Neuronal stem cell (in vitro differentiated cells): ENCODE measurements at regions not wholly inside any gene's neighbourhood (a gene's known extent, or its start where the extent isn't known, plus 50 kb on each side); places are given as distances from the start of the nearest gene placed in this dataset.

Experiments used
- DNase-seq: peaks from one replicate; pipeline ENCODE4 v3.0.0-alpha.2; 2013; ENCODE audit warnings: low spot score
- H2AFZ ChIP-seq: one replicate; pipeline ENCODE4 v1.6.1; 2013; ENCODE audit warnings: mild to moderate bottlenecking, low read length, inconsistent platforms
- H2AK5ac ChIP-seq: 2 replicates; pipeline ENCODE4 v1.6.1; 2013; ENCODE audit warnings: low read depth, mild to moderate bottlenecking, inconsistent platforms, low read length, moderate library complexity, mixed read lengths
- H2BK120ac ChIP-seq: 2 replicates; pipeline ENCODE4 v1.6.1; 2013; ENCODE audit warnings: low read depth, mild to moderate bottlenecking, inconsistent platforms, low read length, moderate library complexity, mixed read lengths
- H2BK12ac ChIP-seq: one replicate; pipeline ENCODE4 v1.6.1; 2013; ENCODE audit warnings: low read length, inconsistent platforms
- H2BK15ac ChIP-seq: 2 replicates; pipeline ENCODE4 v1.6.1; 2013; ENCODE audit warnings: mild to moderate bottlenecking, low read length, inconsistent platforms, mixed read lengths
- H2BK5ac ChIP-seq: one replicate; pipeline ENCODE4 v1.6.1; 2013; ENCODE audit warnings: inconsistent platforms, mild to moderate bottlenecking, low read length, moderate library complexity
- H3K14ac ChIP-seq: one replicate; pipeline ENCODE4 v1.6.1; 2013; ENCODE audit warnings: low read length, inconsistent platforms
- H3K18ac ChIP-seq: 2 replicates; pipeline ENCODE4 v1.6.1; 2013; ENCODE audit warnings: low read length, inconsistent platforms
- H3K23ac ChIP-seq: 2 replicates; pipeline ENCODE4 v1.6.1; 2013; ENCODE audit warnings: low read depth, mild to moderate bottlenecking, mixed read lengths, low read length, inconsistent platforms; ENCODE audit not compliant: poor library complexity
- H3K27ac ChIP-seq: replicated peaks from 3 replicates; pipeline ENCODE4 v1.5.1; 2013; ENCODE audit warnings: low read length, inconsistent platforms
- H3K27me3 ChIP-seq, 3 experiments: 2 replicates each; pipeline ENCODE4 v1.6.1; 2013; ENCODE audit warnings: low read length in 3 of 3, mild to moderate bottlenecking in 2 of 3, inconsistent platforms in 1 of 3, low read depth in 1 of 3, mixed read lengths in 1 of 3, moderate library complexity in 1 of 3; ENCODE audit not compliant: control insufficient read depth in 3 of 3, insufficient read depth in 3 of 3
- H3K36me3 ChIP-seq, 2 donors: replicated peaks in 1 of 2; 2 replicates each; pipeline ENCODE4 v1.6.1; 2013; ENCODE audit warnings: low read length in 2 of 2; ENCODE audit not compliant: control insufficient read depth in 2 of 2, insufficient read depth in 2 of 2
- H3K4ac ChIP-seq: 2 replicates; pipeline ENCODE4 v1.6.1; 2013; ENCODE audit warnings: inconsistent platforms, mild to moderate bottlenecking, low read length, moderate library complexity
- H3K4me1 ChIP-seq, 2 donors: 1 replicate in 1 of 2; 2 replicates in 1 of 2; pipeline ENCODE4 v1.6.1; 2013; ENCODE audit warnings: low read length in 2 of 2, low read depth in 1 of 2; ENCODE audit not compliant: control insufficient read depth in 2 of 2, insufficient read depth in 1 of 2
- H3K4me2 ChIP-seq: one replicate; pipeline ENCODE4 v1.6.1; 2013; ENCODE audit warnings: mild to moderate bottlenecking, low read length, inconsistent platforms; ENCODE audit not compliant: insufficient read depth, poor library complexity, severe bottlenecking
- H3K4me3 ChIP-seq, 2 donors: 2 replicates each; pipeline ENCODE4 v1.5.1; 2013; ENCODE audit warnings: low read length in 2 of 2, mild to moderate bottlenecking in 2 of 2, inconsistent platforms in 1 of 2, moderate library complexity in 1 of 2
- H3K79me1 ChIP-seq: one replicate; pipeline ENCODE4 v1.6.1; 2013; ENCODE audit warnings: low read depth, mild to moderate bottlenecking, inconsistent platforms, low read length, moderate library complexity
- H3K9ac ChIP-seq: one replicate; pipeline ENCODE4 v1.6.1; 2013; ENCODE audit warnings: mild to moderate bottlenecking, low read depth, low read length, inconsistent platforms; ENCODE audit not compliant: poor library complexity
- H3K9me3 ChIP-seq, 2 donors: replicated peaks in 1 of 2; 2 replicates each; pipeline versions ENCODE3 to v1.6.1; 2013; ENCODE audit warnings: low read length in 2 of 2, mild to moderate bottlenecking in 2 of 2, inconsistent platforms in 1 of 2, low read depth in 1 of 2, mixed read lengths in 1 of 2, moderate library complexity in 1 of 2; ENCODE audit not compliant: control insufficient read depth in 2 of 2, insufficient read depth in 1 of 2
- H4K8ac ChIP-seq: one replicate; pipeline ENCODE4 v1.6.1; 2013; ENCODE audit warnings: low read depth, mild to moderate bottlenecking, inconsistent platforms, low read length, moderate library complexity
- H4K91ac ChIP-seq: one replicate; pipeline ENCODE4 v1.6.1; 2013; ENCODE audit warnings: low read length, low read depth, mild to moderate bottlenecking, inconsistent platforms; ENCODE audit not compliant: poor library complexity
- WGBS, 2 donors: extraction: QIAGEN DNeasy Blood & Tissue Kit; methylation state at CpG; one replicate each; pipeline ENCODE4 v1.1.7; 2013; ENCODE audit warnings: missing lambda C conversion rate in 2 of 2, mixed read lengths in 1 of 2; ENCODE audit not compliant: insufficient read length in 2 of 2, insufficient replicate concordance in 1 of 2; ENCODE audit errors: extremely low coverage in 2 of 2; 5-methylcytosine and 5-hydroxymethylcytosine counted together

DNA sequence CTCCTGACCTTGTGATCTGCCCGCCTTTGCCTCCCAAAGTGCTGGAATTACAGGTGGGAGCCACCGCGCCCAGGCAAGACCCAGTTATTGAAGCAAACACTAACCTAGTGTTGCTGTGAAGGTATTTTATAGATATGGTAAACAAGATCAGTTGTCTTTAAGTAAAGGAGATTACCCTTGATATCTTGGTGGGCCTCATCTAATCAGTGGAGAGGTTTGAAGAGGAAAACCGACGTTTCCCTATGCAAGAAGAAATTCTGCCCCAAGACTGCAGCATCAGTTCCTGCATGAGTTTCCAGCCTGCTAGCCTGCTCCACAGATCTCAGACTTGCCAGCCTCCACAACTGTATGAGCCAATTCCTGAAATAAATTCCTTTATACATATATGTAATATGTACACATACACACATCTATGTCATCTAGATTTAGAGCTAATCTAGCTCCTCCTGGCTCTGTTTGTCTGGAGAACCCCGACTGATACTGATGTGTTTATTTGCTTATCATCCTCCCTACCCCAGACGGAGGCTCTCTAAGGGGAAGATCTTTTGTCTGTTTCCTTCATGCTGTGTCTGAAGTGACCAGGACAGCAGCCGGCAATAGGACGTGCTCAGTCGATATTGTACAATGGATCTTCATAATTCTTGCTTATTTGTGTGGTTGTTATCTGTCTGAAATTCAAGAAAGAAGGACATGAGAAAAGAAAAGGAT, 90.9 kb downstream of the IER5 start:
- no peaks in the 10 kb centered on the region for H3K36me3 ChIP-seq
- peaks cover 0 to 50% (median 0%) of the 10 kb centered on the region in 3 experiments for H3K27me3 ChIP-seq
- H4K8ac ChIP-seq, result no peak overlapping the region
- no peak overlapping the region for H3K9ac ChIP-seq
- no peak overlapping the region for H3K14ac ChIP-seq
- H2AFZ ChIP-seq, result no peak overlapping the region
- no peak overlapping the region for H2AK5ac ChIP-seq
- no peak overlapping the region for H2BK120ac ChIP-seq
- no peak overlapping the region for H2BK15ac ChIP-seq
- H2BK5ac ChIP-seq, result no peak overlapping the region
- H3K23ac ChIP-seq, result no peak overlapping the region
- no peaks in the 10 kb centered on the region for H3K79me1 ChIP-seq
- no peak overlapping the region for H3K18ac ChIP-seq
- no peak overlapping the region for H4K91ac ChIP-seq
- peaks cover 0 to 1% of the 10 kb centered on the region in 2 donors for H3K9me3 ChIP-seq
- no peak overlapping the region for H3K4me3 ChIP-seq
- H3K27ac ChIP-seq, result no peak overlapping the region
- DNase-seq, result no peak
- H3K4ac ChIP-seq, result no peak overlapping the region
- H3K4me1 ChIP-seq, result peaks cover 15 to 25% of the 10 kb centered on the region in 2 donors
- no CpG with 5 or more reads among the region's 10 CpGs for WGBS, 2 donors
- H3K4me2 ChIP-seq, result no peak overlapping the region
- H2BK12ac ChIP-seq, result no peak overlapping the region

DNA sequence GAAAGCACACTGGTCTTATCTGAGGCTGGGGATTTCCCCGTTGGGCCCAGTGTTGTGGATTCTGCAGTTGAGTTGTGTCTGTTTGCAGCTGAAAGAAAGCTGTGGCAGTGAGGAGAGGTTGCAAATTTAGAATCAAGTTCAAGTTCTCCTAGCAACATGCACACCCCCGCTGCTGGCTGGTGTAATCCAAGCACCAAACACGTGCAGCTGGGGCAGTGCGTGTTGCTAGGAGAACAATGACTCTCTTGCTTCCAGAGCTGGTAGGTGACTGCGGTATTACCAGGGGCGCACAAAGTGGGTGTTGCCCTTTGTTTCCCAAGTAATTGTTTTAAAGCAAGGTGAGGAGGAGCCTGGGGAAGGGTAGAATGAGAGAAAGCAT, 91.5 kb downstream of the IER5 start:
- Histone ChIP-seq H3K36me3 (no peaks in the 10 kb centered on the region), H3K14ac (no peak overlapping the region), H3K4me1 (peaks cover 15 to 25% of the 10 kb centered on the region in 2 donors), H3K23ac (no peak overlapping the region), H2BK5ac (no peak overlapping the region), H2BK15ac (no peak overlapping the region), H3K4ac (no peak overlapping the region), H3K27ac (no peak overlapping the region), H3K18ac (no peak overlapping the region), H3K9ac (no peak overlapping the region), H3K27me3 (peaks cover 0 to 48% (median 0%) of the 10 kb centered on the region in 3 experiments), H2AK5ac (no peak overlapping the region), H2AFZ (no peak overlapping the region), H2BK120ac (no peak overlapping the region), H2BK12ac (no peak overlapping the region), H4K91ac (no peak overlapping the region), H3K9me3 (peaks cover 0 to 1% of the 10 kb centered on the region in 2 donors), H3K4me2 (peak overlapping the region; percentile 46), H4K8ac (no peak overlapping the region), H3K4me3 (no peak overlapping the region), H3K79me1 (no peaks in the 10 kb centered on the region)
- peak; percentile 26 for DNase-seq
- WGBS, 2 donors, result no CpG with 5 or more reads among the region's 6 CpGs

DNA sequence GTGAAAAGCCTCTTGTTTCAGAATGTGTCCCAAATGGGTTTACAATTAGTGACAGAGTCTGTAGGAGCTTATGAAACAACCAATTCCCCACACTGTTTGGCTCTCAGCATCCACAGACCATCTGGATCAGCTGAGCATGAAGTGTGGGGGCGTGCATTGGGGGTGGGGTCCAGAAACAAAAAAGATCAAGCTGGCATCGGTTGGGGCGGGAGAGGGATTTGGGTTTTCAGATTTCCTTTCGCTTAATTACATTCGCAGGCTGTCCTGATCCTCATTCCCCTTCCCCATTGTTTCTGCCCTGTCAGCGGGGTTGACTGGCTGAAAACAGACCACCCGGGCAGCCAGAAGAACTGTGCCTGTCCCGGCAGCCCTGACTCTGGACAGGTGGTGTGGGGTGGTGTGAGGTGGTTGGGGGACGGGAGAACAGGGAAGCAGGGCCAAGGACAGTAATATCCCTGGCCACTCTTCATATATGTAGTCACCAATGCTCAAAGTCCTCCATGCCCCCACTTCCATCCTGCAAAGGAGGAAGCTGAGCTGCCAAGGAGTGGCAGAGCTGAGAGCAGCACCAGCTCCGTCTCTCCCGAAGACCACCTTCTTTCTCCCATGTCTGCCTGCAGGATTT, 92.0 kb downstream of the IER5 start:
- Histone ChIP-seq H3K27ac (peak overlapping the region; percentile 23), H3K4me1 (peaks cover 15 to 25% of the 10 kb centered on the region in 2 donors), H4K91ac (no peak overlapping the region), H2BK12ac (no peak overlapping the region), H3K14ac (no peak overlapping the region), H4K8ac (no peak overlapping the region), H2AK5ac (no peak overlapping the region), H3K9ac (no peak overlapping the region), H3K4me2 (peak overlapping the region; percentile 46), H2AFZ (no peak overlapping the region), H3K9me3 (peaks cover 0 to 1% of the 10 kb centered on the region in 2 donors), H3K79me1 (no peaks in the 10 kb centered on the region), H3K27me3 (peaks cover 0 to 48% (median 0%) of the 10 kb centered on the region in 3 experiments), H2BK120ac (peak overlapping the region; percentile 37), H3K4me3 (no peak overlapping the region), H3K36me3 (no peaks in the 10 kb centered on the region), H3K18ac (peak overlapping the region; percentile 88), H3K23ac (peak overlapping the region; percentile 3), H2BK15ac (no peak overlapping the region), H3K4ac (no peak overlapping the region), H2BK5ac (no peak overlapping the region)
- peak; percentile 31 for DNase-seq
- no CpG with 5 or more reads among the region's 11 CpGs for WGBS, 2 donors

DNA sequence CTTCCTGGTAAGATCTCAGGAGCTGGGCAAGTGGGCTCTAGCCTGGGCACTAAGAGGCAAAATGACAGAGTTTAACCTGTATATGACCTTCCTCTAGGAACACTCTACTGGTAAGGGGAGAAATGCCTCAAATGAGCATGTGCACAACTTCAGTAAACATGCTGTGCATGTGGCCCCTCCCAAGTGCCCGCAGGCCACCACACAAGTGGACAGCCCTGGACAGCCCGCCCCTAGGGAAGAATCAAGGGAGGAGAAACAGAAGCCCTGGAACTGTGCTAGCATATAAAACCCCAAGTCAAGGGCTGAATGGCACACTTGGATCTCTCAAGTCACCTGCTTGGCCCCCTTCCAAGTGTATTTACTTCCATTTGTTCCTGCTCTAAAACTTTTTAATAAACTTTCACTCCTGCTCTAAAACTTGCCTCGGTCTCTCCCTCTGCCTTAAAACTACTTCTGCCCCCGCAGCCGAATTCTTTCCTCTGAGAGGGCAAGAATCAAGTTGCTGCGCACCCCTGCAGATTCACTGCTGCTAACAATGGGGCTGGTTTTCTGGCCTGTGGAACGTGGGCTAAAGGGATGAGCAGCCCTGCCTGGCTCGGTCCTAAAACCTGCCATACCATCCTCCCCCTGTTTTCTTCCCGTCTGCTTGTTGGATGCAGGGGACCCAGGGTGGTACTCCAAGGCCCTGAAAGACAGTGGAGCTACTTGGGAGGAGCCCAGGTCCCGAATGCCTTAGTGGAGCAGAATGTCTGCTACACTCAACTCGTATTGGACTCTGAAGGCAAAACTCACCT, 93.5 kb downstream of the IER5 start:
- DNase-seq, result peak; percentile 23
- no peak overlapping the region for H3K4me3 ChIP-seq

More for the DNA sequence above, 93.5 kb downstream of the IER5 start:
- H2BK12ac ChIP-seq, result no peak overlapping the region
- no peak overlapping the region for H3K4me2 ChIP-seq
- no peak overlapping the region for H2AFZ ChIP-seq
- H3K4ac ChIP-seq, result no peak overlapping the region
- H3K9ac ChIP-seq, result no peak overlapping the region
- no peak overlapping the region for H3K27ac ChIP-seq
- no CpG with 5 or more reads among the region's 11 CpGs for WGBS, 2 donors
- H2BK120ac ChIP-seq, result no peak overlapping the region
- peak overlapping the region; percentile 60 for H3K18ac ChIP-seq
- H3K36me3 ChIP-seq, result no peaks in the 10 kb centered on the region
- H2BK5ac ChIP-seq, result no peak overlapping the region
- no peak overlapping the region for H4K8ac ChIP-seq
- no peak overlapping the region for H4K91ac ChIP-seq
- peak overlapping the region; percentile 23 for H3K14ac ChIP-seq
- H3K27me3 ChIP-seq, result peaks cover 0 to 48% (median 0%) of the 10 kb centered on the region in 3 experiments
- H3K23ac ChIP-seq, result no peak overlapping the region
- peaks cover 0 to 1% of the 10 kb centered on the region in 2 donors for H3K9me3 ChIP-seq
- H2BK15ac ChIP-seq, result no peak overlapping the region
- peaks cover 15 to 25% of the 10 kb centered on the region in 2 donors for H3K4me1 ChIP-seq
- H2AK5ac ChIP-seq, result peak overlapping the region; percentile 22
- no peaks in the 10 kb centered on the region for H3K79me1 ChIP-seq
